ENCODE measurements at regions not wholly inside any gene's neighbourhood (a gene's known extent, or its start where the extent isn't known, plus 50 kb on each side); places are given as distances from the start of the nearest gene placed in this dataset.
"Not testable (repeated sequence)": the region's sequence is repeated elsewhere in the genome, so short reads cannot be mapped to it uniquely, and the experiment has no call there.

- DNase-seq (ENCODE audit: low spot score), result no peak
These were observed 273.3 kb downstream of the NSUN3 start for GRCh38 chr3:94336046-94336753.

GRCh38 chr3:94345101-94345500, 282.2 kb downstream of the NSUN3 start:
- no peak for DNase-seq (ENCODE audit: low spot score)

GRCh38 chr3:94349310-94349878, 286.5 kb downstream of the NSUN3 start:
- no peak for DNase-seq (ENCODE audit: low spot score)

GRCh38 chr3:94356581-94356980, 293.7 kb downstream of the NSUN3 start:
- DNase-seq (ENCODE audit: low spot score), result no peak

- no peak for DNase-seq (ENCODE audit: low spot score)
These were observed 297.1 kb downstream of the NSUN3 start for GRCh38 chr3:94359996-94360395.

- DNase-seq (ENCODE audit: low spot score), result no peak
These were observed 298.1 kb downstream of the NSUN3 start for GRCh38 chr3:94360987-94361386.

DNA sequence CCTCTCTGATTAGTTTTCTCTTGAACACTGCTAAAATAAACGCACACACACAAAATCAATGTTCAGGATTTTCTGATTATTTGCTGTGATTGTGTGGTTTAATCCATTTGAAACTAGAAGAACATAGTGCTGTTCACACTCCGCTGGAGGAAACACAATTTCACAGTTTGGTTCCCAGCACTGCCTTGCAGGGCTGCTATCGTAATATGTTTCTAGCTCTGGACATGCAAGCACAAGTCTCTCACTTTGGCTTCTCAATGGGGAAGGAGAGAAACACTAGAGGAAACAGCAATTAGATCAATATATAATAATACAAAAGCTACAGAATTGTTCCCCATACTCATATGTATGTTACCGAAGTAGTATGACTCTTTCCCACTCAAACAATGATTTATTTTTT, 299.5 kb downstream of the NSUN3 start:
- no peak for DNase-seq (ENCODE audit: low spot score)

GRCh38 chr3:94365006-94365405, 302.1 kb downstream of the NSUN3 start:
- DNase-seq (ENCODE audit: low spot score), result no peak

- DNase-seq (ENCODE audit: low spot score), result no peak
These were observed 309.2 kb downstream of the NSUN3 start for GRCh38 chr3:94372026-94372425.

GRCh38 chr3:94373456-94373855, 310.6 kb downstream of the NSUN3 start:
- no peak for DNase-seq (ENCODE audit: low spot score)

GRCh38 chr3:94374439-94375161, 311.7 kb downstream of the NSUN3 start:
- DNase-seq (ENCODE audit: low spot score), result no peak

DNA sequence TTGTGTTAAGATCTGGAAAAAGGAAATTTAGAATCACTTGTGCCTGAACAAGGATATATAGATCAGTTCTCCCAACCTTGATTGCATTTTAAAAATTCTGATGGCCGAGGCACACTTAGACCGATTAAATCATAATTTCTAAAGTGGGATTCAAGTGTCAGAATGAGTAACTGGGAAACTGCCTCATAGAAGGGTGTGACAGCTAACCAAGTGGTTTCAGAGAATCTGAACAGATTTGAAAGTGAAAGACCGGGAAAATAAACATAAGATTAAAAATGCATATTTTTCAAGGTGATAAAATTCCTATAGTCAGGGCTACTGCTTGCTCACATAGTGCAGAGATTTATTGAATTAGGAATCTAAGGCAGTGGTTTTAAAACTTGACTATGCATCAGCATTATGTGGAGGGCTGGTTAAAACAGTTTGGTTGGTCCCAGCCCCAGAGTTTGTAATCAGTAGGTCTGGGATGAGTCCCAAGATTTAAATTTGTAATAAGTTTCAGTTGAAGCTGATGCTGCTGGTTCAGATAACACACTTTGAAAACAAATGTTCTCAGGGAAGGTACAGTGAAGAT, 314.3 kb downstream of the NSUN3 start:
- DNase-seq (ENCODE audit: low spot score), result not testable (repeated sequence)

DNA sequence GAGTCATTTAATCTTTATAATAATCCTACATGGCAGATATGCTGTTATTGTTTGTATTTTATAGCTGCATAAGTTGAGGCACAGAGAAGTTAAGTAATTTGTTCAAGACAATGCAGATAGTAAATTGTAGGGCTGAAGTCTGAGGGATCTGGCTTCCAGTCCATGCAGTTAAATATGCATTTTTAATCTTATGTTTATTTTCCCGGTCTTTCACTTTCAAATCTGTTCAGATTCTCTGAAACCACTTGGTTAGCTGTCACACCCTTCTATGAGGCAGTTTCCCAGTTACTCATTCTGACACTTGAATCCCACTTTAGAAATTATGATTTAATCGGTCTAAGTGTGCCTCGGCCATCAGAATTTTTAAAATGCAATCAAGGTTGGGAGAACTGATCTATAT, 315.0 kb downstream of the NSUN3 start:
- not testable (repeated sequence) for DNase-seq (ENCODE audit: low spot score)

DNA sequence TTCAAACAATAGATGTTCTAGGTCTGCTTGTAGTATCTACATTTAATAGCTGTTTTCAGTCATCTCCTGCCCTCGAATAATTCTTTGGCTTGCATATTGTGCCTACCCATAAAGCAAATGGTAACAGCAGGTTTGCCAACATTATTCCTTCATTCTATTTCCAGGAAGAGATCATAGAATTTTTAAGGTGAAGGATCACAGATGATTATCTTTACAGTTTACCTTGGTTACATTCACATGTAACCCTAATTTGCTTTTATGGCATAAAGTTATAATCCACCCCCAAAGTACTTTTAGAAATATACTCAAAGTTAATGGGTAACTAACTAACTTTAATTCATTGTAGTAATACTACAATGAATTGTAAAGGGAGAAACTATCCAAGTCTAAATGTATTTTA, 315.5 kb downstream of the NSUN3 start:
- DNase-seq (ENCODE audit: low spot score), result no peak

DNA sequence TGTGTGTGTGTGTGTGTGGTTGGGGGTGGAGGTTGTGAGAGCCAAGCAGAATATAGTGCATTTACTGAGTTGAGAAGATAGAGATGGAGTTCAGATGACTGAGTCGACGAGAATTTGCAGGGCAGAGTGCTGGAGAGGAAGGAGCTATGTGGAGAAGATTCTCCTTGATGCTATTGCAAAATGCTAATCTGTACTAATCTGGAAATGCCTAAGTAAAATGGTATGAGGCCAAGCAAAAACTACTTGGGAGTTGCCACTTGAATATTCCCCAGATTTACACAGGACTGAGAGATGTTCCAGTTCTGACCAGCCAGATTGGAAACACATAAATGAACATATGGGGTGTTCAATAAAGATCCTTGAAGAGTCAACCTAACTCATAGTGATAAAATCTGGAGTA, 316.4 kb downstream of the NSUN3 start:
- no peak for DNase-seq (ENCODE audit: low spot score)

GRCh38 chr3:94394885-94395284, 332.0 kb downstream of the NSUN3 start:
- DNase-seq (ENCODE audit: low spot score), result no peak

- DNase-seq (ENCODE audit: low spot score), result no peak
These were observed 333.0 kb downstream of the NSUN3 start for GRCh38 chr3:94395851-94396250.

DNA sequence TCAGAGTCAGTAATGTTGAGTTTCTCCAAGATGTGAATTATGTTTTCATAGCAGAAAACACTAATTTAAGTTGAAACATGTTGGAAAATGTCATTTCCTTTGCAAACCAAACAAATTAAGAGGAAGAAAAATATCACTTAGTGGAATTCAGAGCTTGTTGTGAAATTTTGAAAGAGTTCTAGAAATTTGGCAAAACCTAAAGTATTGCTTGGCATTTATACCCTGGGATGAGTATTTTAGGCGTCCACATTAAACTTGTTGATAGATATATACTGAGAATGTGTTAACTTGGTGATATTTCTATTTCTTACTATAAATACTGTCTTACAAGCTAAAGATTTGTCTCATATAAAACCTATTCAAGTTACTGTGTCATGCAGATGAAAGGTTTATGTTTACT, 335.2 kb downstream of the NSUN3 start:
- no peak for DNase-seq (ENCODE audit: low spot score)

- no peak for DNase-seq (ENCODE audit: low spot score)
These were observed 338.6 kb downstream of the NSUN3 start for GRCh38 chr3:94401466-94401865.

- no peak for DNase-seq (ENCODE audit: low spot score)
These were observed 339.3 kb downstream of the NSUN3 start for GRCh38 chr3:94402126-94402525.

- no peak for DNase-seq (ENCODE audit: low spot score)
These were observed 342.6 kb downstream of the NSUN3 start for GRCh38 chr3:94405258-94406035.

GRCh38 chr3:94406595-94406994, 343.7 kb downstream of the NSUN3 start:
- DNase-seq (ENCODE audit: low spot score), result no peak
